T-helper 1 cell treated with Interleukin-12 subunit alpha and Interleukin-12 subunit beta and Interleukin-4 antibody, amounts not matched to agents 30 μg/mL and 1 μg/mL, for 36 hours (primary cell): ENCODE measurements at regions not wholly inside any gene's neighbourhood (a gene's known extent, or its start where the extent isn't known, plus 50 kb on each side); places are given as distances from the start of the nearest gene placed in this dataset.

Source experiments
- H3K27ac Mint-ChIP-seq: one replicate; pipeline ENCODE4 v1.8.0; 2021; ENCODE audit warnings: mild to moderate bottlenecking, mixed read lengths
- H3K27me3 Mint-ChIP-seq: one replicate; pipeline ENCODE4 v1.8.0; 2021; ENCODE audit warnings: low read depth, mixed read lengths
- H3K36me3 Mint-ChIP-seq: one replicate; pipeline ENCODE4 v1.8.0; 2021; ENCODE audit warnings: low read depth, mixed read lengths
- H3K4me1 Mint-ChIP-seq: one replicate; pipeline ENCODE4 v1.8.0; 2021; ENCODE audit warnings: low read depth, mixed read lengths
- H3K4me3 Mint-ChIP-seq: one replicate; pipeline ENCODE4 v1.8.0; 2021; ENCODE audit warnings: mild to moderate bottlenecking, moderate library complexity, mixed read lengths
- H3K9me3 Mint-ChIP-seq: one replicate; pipeline ENCODE4 v1.8.0; 2021; ENCODE audit warnings: mixed read lengths

DNA sequence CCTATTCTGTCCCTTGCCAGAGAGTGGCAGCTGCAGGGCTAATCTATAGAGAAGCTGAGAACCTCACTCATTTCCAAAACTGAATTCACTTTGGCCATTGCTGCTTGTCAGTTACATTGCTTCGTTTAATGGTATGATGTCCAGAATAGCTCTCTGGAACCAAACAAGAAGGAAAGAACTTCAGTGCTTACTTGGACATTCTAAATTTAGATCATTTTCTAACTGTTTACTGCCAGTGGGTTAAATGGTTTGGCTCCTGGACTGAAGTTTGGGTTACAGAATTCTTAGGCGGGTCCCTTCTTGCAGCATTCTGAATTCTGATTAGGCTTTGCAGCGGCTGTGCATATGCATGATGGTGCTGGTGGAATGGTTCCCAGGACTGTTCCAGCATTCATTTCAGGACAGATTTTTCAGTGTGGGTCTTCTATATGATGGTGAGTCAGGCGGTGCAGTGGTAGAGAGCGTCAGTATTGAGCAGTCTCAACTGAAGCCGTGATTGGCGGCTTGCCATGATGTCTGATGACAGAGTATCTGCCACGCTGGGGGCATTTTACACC lies 148.7 kb downstream of the DYRK2 start:
- peaks cover 4% of the 10 kb centered on the region for H3K9me3 Mint-ChIP-seq

GRCh38 chr12:67797753-67798152 lies 149.2 kb downstream of the DYRK2 start:
- Mint-ChIP-seq H3K36me3 (no peaks in the 10 kb centered on the region), H3K4me1 (peaks cover 3% of the 10 kb centered on the region), H3K4me3 (no peak overlapping the region), H3K27me3 (peaks cover 3% of the 10 kb centered on the region), H3K9me3 (peaks cover 4% of the 10 kb centered on the region), H3K27ac (no peak overlapping the region)

More for the DNA sequence above, 148.7 kb downstream of the DYRK2 start:
- Mint-ChIP-seq H3K27me3 (peaks cover 3% of the 10 kb centered on the region), H3K27ac (no peak overlapping the region), H3K36me3 (no peaks in the 10 kb centered on the region), H3K4me3 (no peak overlapping the region), H3K4me1 (peaks cover 3% of the 10 kb centered on the region)

- Mint-ChIP-seq H3K27me3 (peaks cover 3% of the 10 kb centered on the region), H3K4me1 (peaks cover 5% of the 10 kb centered on the region), H3K36me3 (no peaks in the 10 kb centered on the region), H3K27ac (no peak overlapping the region), H3K4me3 (no peak overlapping the region), H3K9me3 (no peaks in the 10 kb centered on the region)
These were observed 150.2 kb downstream of the DYRK2 start for GRCh38 chr12:67798768-67799167.

GRCh38 chr12:67802731-67803130 lies 154.2 kb downstream of the DYRK2 start:
- no peaks in the 10 kb centered on the region for H3K27me3 Mint-ChIP-seq
- no peaks in the 10 kb centered on the region for H3K9me3 Mint-ChIP-seq
- no peak overlapping the region for H3K27ac Mint-ChIP-seq
- H3K4me1 Mint-ChIP-seq: peaks cover 6% of the 10 kb centered on the region
- no peak overlapping the region for H3K4me3 Mint-ChIP-seq
- no peaks in the 10 kb centered on the region for H3K36me3 Mint-ChIP-seq

GRCh38 chr12:67803278-67803993 lies 154.9 kb downstream of the DYRK2 start:
- Mint-ChIP-seq H3K36me3 (no peaks in the 10 kb centered on the region), H3K27me3 (no peaks in the 10 kb centered on the region), H3K4me1 (peaks cover 6% of the 10 kb centered on the region), H3K9me3 (no peaks in the 10 kb centered on the region), H3K27ac (no peak overlapping the region), H3K4me3 (no peak overlapping the region)

DNA sequence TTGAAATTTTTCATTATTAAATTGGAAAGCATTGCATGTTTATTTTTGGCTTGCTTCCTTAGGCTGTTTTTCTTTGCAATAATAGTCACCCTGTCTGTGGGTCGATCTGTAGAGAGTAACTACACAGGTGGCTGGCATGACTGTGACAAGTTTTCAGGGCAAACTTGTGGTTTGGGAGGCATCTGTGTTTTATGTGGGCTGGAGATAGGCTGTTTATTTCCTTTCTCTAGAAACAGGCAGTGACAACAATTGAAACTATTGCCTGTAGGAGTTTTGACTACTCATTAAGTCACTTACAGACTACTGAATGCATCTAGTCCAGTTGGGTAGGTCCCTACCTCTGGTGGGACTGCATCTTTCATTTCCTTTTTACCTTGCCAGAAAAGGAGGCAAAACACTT lies 155.6 kb downstream of the DYRK2 start:
- H3K4me3 Mint-ChIP-seq: no peak overlapping the region
- no peaks in the 10 kb centered on the region for H3K9me3 Mint-ChIP-seq
- peaks cover 5% of the 10 kb centered on the region for H3K4me1 Mint-ChIP-seq
- no peaks in the 10 kb centered on the region for H3K36me3 Mint-ChIP-seq
- H3K27me3 Mint-ChIP-seq: no peaks in the 10 kb centered on the region
- no peak overlapping the region for H3K27ac Mint-ChIP-seq

DNA sequence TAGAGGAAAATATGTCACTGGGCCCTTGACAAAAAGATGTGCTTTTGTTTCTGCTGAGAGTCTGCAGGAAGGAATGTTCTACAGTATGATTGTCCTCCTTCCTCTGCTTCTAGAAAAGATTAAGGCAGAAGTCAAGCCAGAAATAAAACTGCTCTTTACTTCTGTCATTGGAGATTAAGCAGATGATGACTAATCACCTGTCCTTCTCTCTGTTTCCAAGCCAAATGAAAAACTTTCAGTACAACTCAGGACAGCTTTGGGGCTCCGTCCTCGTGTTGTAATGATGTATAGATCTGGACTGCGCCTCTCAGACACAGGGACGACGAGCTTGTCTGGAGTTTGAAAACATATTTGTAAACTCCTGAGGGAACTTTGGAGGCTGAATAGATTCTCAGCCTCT lies 159.3 kb downstream of the DYRK2 start:
- H3K9me3 Mint-ChIP-seq: peaks cover 2% of the 10 kb centered on the region
- H3K27ac Mint-ChIP-seq: no peak overlapping the region
- H3K4me3 Mint-ChIP-seq: no peak overlapping the region
- peaks cover 3% of the 10 kb centered on the region for H3K4me1 Mint-ChIP-seq
- no peaks in the 10 kb centered on the region for H3K27me3 Mint-ChIP-seq
- H3K36me3 Mint-ChIP-seq: no peaks in the 10 kb centered on the region

DNA sequence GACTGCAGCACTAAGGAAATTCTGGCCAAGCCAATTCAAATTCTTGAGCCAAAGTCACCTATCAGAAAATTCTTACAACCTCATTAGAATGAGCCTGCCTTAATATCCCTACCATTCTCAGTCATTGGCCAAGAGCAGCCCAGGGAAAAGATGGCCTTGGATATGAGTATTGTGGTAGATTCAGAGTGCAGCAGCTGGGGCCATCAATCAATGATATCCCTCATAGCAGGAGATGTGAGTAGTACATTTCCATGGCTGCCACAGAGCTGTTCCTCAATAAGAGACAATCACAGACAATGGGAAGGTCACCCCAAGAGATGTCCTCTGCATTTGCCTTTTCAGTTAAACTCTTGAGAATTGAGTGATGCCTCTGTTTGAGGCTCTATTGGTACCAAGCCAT lies 161.6 kb downstream of the DYRK2 start:
- H3K4me3 Mint-ChIP-seq: no peak overlapping the region
- H3K4me1 Mint-ChIP-seq: no peaks in the 10 kb centered on the region
- no peaks in the 10 kb centered on the region for H3K27me3 Mint-ChIP-seq
- H3K36me3 Mint-ChIP-seq: no peaks in the 10 kb centered on the region
- H3K9me3 Mint-ChIP-seq: peaks cover 6% of the 10 kb centered on the region
- no peak overlapping the region for H3K27ac Mint-ChIP-seq

DNA sequence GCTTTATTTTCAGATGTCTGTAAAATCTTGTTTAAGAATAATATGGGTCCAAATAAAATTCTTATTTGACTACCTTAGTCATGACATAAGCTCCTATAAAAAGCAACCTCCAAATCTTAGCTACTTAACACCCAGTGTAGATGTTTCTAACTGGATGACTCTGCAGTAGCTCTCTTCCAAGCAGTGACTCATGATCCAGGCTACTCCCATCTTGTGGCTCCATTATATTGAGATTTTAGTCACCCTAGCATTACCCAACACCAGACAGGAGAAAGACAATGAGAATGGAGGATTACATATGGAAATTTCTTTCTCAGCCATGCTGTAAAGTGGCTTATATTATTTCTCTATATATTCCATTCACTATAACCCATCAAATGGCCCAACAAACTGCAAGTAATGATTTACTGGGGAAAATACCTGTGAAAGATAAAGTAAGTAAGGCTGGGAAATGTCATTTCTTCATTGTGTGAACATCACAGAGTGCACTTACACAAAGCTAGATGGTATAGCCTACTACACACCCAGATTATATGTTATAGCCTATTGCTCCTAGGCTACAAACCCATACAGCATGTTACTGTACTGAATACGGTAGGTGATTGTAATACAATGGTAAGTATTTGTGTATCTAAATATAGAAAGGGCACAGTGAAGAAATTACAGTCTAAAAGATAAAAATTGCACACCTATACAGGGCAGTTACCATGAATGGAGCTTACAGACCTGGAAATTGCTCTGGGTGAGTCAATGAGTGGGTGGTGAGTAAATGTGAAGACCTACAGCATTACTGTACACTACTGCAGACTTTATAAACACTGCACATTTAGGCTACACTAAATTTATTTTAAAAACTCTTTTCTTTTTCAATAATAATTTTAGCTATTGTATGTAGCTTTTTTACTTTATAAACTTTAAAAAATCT lies 163.2 kb downstream of the DYRK2 start:
- Mint-ChIP-seq H3K36me3 (no peaks in the 10 kb centered on the region), H3K27ac (no peak overlapping the region), H3K4me3 (no peak overlapping the region), H3K27me3 (no peaks in the 10 kb centered on the region), H3K4me1 (no peaks in the 10 kb centered on the region), H3K9me3 (peaks cover 19% of the 10 kb centered on the region)

GRCh38 chr12:67813456-67813904 lies 164.9 kb downstream of the DYRK2 start:
- Mint-ChIP-seq H3K27ac (no peak overlapping the region), H3K27me3 (no peaks in the 10 kb centered on the region), H3K4me3 (no peak overlapping the region), H3K36me3 (no peaks in the 10 kb centered on the region), H3K4me1 (no peaks in the 10 kb centered on the region), H3K9me3 (peaks cover 29% of the 10 kb centered on the region)

- no peaks in the 10 kb centered on the region for H3K4me1 Mint-ChIP-seq
- no peak overlapping the region for H3K27ac Mint-ChIP-seq
- no peak overlapping the region for H3K4me3 Mint-ChIP-seq
- peaks cover 29% of the 10 kb centered on the region for H3K9me3 Mint-ChIP-seq
- H3K36me3 Mint-ChIP-seq: no peaks in the 10 kb centered on the region
- H3K27me3 Mint-ChIP-seq: no peaks in the 10 kb centered on the region
These were observed 167.7 kb downstream of the DYRK2 start for GRCh38 chr12:67816269-67816668.

GRCh38 chr12:67818459-67818903 lies 169.9 kb downstream of the DYRK2 start:
- H3K27me3 Mint-ChIP-seq: no peaks in the 10 kb centered on the region
- H3K4me3 Mint-ChIP-seq: no peak overlapping the region
- peaks cover 26% of the 10 kb centered on the region for H3K9me3 Mint-ChIP-seq
- H3K4me1 Mint-ChIP-seq: no peaks in the 10 kb centered on the region
- H3K27ac Mint-ChIP-seq: no peak overlapping the region
- no peaks in the 10 kb centered on the region for H3K36me3 Mint-ChIP-seq

- no peaks in the 10 kb centered on the region for H3K4me1 Mint-ChIP-seq
- H3K4me3 Mint-ChIP-seq: no peak overlapping the region
- H3K9me3 Mint-ChIP-seq: peaks cover 26% of the 10 kb centered on the region
- no peak overlapping the region for H3K27ac Mint-ChIP-seq
- H3K27me3 Mint-ChIP-seq: no peaks in the 10 kb centered on the region
- H3K36me3 Mint-ChIP-seq: no peaks in the 10 kb centered on the region
These were observed 169.3 kb upstream of the IFNG-AS1 start for GRCh38 chr12:67819902-67820301.

GRCh38 chr12:67820694-67821093 lies 168.6 kb upstream of the IFNG-AS1 start:
- Mint-ChIP-seq H3K27ac (no peak overlapping the region), H3K4me1 (no peaks in the 10 kb centered on the region), H3K36me3 (no peaks in the 10 kb centered on the region), H3K9me3 (peaks cover 20% of the 10 kb centered on the region), H3K4me3 (no peak overlapping the region), H3K27me3 (no peaks in the 10 kb centered on the region)

- Mint-ChIP-seq H3K36me3 (peaks cover 2% of the 10 kb centered on the region), H3K27ac (no peak overlapping the region), H3K4me3 (no peak overlapping the region), H3K27me3 (no peaks in the 10 kb centered on the region), H3K9me3 (no peaks in the 10 kb centered on the region), H3K4me1 (peaks cover 3% of the 10 kb centered on the region)
These were observed 166.4 kb upstream of the IFNG-AS1 start for GRCh38 chr12:67822826-67823225.
